ENCODE measurements at regions not wholly inside any gene's neighbourhood (a gene's known extent, or its start where the extent isn't known, plus 50 kb on each side); places are given as distances from the start of the nearest gene placed in this dataset.

GRCh38 chr5:98103807-98104206, 669.7 kb upstream of the RGMB start:
- Mint-ChIP-seq H3K27me3 (ENCODE audit: insufficient read depth, unreplicated experiment) (no peaks in the 10 kb centered on the region), H3K27ac (ENCODE audit: low read depth, unreplicated experiment) (no peak overlapping the region), H3K9me3 (ENCODE audit: unreplicated experiment) (no peaks in the 10 kb centered on the region), H3K4me3 (ENCODE audit: unreplicated experiment) (no peak overlapping the region), H3K4me1 (ENCODE audit: insufficient read depth, unreplicated experiment) (peaks cover 21% of the 10 kb centered on the region), H3K36me3 (ENCODE audit: insufficient read depth, unreplicated experiment) (no peaks in the 10 kb centered on the region)
- intact Hi-C loops (cut with micrococcal nuclease), result no loop called here
- ChIA-PET CTCF (interaction anchor here (0.6 kb wide), 1 partner anchor 12 kb away, joined by 4 read pairs; no protein-coding TSS in a partner anchor), POLR2A (interaction anchor here (0.6 kb wide), 1 partner anchor 24 kb away, joined by 3 read pairs; no protein-coding TSS in a partner anchor)
- no TSS peak for BruUV-seq (replicated peaks)
- DNase-seq (ENCODE audit: unreplicated experiment), result no peak
- TF ChIP-seq CTCF (IDR thresholded peaks at IDR 0.05; ENCODE audit: unreplicated experiment), result no peak

- CTCF ChIA-PET, result no interaction called here
- H3K36me3 Mint-ChIP-seq (ENCODE audit: insufficient read depth, unreplicated experiment), result no peaks in the 10 kb centered on the region
Observed at GRCh38 chr5:98104454-98105188, 668.8 kb upstream of the RGMB start.

DNA sequence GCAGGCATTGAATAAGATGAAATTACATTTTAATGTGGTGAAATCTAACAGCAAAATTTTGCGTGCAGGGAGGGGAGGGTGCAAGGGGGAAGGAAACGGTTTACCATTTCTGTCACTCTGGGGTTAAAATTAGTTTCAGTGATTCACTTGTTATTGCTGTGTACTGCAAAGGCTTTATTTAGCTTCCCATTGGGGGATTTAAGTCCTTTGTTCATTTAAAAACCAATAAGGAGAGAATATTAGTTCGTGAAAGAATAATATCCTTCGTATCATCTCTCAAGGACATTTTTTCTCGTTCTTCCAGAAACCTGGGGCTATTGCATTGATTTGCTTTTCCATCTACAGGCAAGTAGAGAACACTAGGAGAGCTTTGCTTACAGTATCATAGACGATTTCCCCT, 667.8 kb upstream of the RGMB start:
- Mint-ChIP-seq H3K27ac (ENCODE audit: low read depth, unreplicated experiment) (no peak overlapping the region), H3K27me3 (ENCODE audit: insufficient read depth, unreplicated experiment) (no peaks in the 10 kb centered on the region), H3K4me1 (ENCODE audit: insufficient read depth, unreplicated experiment) (peaks cover 24% of the 10 kb centered on the region), H3K9me3 (ENCODE audit: unreplicated experiment) (no peaks in the 10 kb centered on the region), H3K36me3 (ENCODE audit: insufficient read depth, unreplicated experiment) (no peaks in the 10 kb centered on the region), H3K4me3 (ENCODE audit: unreplicated experiment) (no peak overlapping the region)
- DNase-seq (ENCODE audit: unreplicated experiment), result no peak
- intact Hi-C loops (cut with micrococcal nuclease), result no loop called here
- POLR2A ChIA-PET, result no interaction called here
- TF ChIP-seq CTCF (IDR thresholded peaks at IDR 0.05; ENCODE audit: unreplicated experiment), result no peak
- CTCF ChIA-PET, result no interaction called here
- no TSS peak for BruUV-seq (replicated peaks)

More at GRCh38 chr5:98104454-98105188, 668.8 kb upstream of the RGMB start:
- Mint-ChIP-seq H3K27me3 (ENCODE audit: insufficient read depth, unreplicated experiment) (no peaks in the 10 kb centered on the region), H3K27ac (ENCODE audit: low read depth, unreplicated experiment) (no peak overlapping the region), H3K9me3 (ENCODE audit: unreplicated experiment) (no peaks in the 10 kb centered on the region), H3K4me3 (ENCODE audit: unreplicated experiment) (no peak overlapping the region), H3K4me1 (ENCODE audit: insufficient read depth, unreplicated experiment) (peaks cover 23% of the 10 kb centered on the region)
- TF ChIP-seq CTCF (IDR thresholded peaks at IDR 0.05; ENCODE audit: unreplicated experiment), result no peak
- DNase-seq (ENCODE audit: unreplicated experiment), result no peak
- no TSS peak for BruUV-seq (replicated peaks)
- POLR2A ChIA-PET, result interaction anchor here (0.6 kb wide), 1 partner anchor 25 kb away, joined by 3 read pairs; no protein-coding TSS in a partner anchor
- intact Hi-C loops (cut with micrococcal nuclease), result no loop called here

GRCh38 chr5:98106116-98107031, 667.1 kb upstream of the RGMB start:
- H3K9me3 Mint-ChIP-seq (ENCODE audit: unreplicated experiment), result no peaks in the 10 kb centered on the region
- DNase-seq (ENCODE audit: unreplicated experiment), result no peak
- intact Hi-C loops (cut with micrococcal nuclease), result no loop called here
- H3K27ac Mint-ChIP-seq (ENCODE audit: low read depth, unreplicated experiment), result no peak overlapping the region
- peaks cover 27% of the 10 kb centered on the region for H3K4me1 Mint-ChIP-seq (ENCODE audit: insufficient read depth, unreplicated experiment)
- CTCF ChIA-PET, result interaction anchor here (0.7 kb wide), 1 partner anchor 345 kb away, joined by 3 read pairs; no protein-coding TSS in a partner anchor
- no peaks in the 10 kb centered on the region for H3K36me3 Mint-ChIP-seq (ENCODE audit: insufficient read depth, unreplicated experiment)
- H3K27me3 Mint-ChIP-seq (ENCODE audit: insufficient read depth, unreplicated experiment), result no peaks in the 10 kb centered on the region
- no peak overlapping the region for H3K4me3 Mint-ChIP-seq (ENCODE audit: unreplicated experiment)
- TF ChIP-seq CTCF (IDR thresholded peaks at IDR 0.05; ENCODE audit: unreplicated experiment), result no peak
- POLR2A ChIA-PET, result no interaction called here
- BruUV-seq (replicated peaks), result no TSS peak
